A172 (cell line): ENCODE measurements at regions not wholly inside any gene's neighbourhood (a gene's known extent, or its start where the extent isn't known, plus 50 kb on each side); places are given as distances from the start of the nearest gene placed in this dataset.

Source experiments
- DNase-seq: peaks from one replicate; pipeline ENCODE4 v3.0.0-alpha.2; 2015; ENCODE audit warnings: low spot score

DNA sequence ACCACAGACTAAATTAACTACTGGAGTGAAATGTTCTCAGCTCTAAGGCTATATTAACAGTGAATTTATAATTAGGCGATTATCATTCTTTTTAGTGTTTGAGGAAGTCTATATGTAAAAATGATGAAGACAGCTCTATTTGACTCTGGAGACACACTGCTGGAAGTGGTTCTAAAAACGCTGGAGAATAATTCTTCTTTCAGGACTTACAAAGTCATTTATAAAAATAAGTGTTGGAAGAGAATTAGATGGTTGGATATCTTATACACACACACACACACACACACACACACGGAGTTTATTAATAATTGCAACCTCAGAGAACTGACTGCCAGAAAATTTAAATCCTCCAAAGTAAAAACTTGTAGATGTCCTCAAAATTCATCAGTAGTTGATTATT lies 1171.3 kb downstream of the EFNB2 start:
- no peak for DNase-seq

DNA sequence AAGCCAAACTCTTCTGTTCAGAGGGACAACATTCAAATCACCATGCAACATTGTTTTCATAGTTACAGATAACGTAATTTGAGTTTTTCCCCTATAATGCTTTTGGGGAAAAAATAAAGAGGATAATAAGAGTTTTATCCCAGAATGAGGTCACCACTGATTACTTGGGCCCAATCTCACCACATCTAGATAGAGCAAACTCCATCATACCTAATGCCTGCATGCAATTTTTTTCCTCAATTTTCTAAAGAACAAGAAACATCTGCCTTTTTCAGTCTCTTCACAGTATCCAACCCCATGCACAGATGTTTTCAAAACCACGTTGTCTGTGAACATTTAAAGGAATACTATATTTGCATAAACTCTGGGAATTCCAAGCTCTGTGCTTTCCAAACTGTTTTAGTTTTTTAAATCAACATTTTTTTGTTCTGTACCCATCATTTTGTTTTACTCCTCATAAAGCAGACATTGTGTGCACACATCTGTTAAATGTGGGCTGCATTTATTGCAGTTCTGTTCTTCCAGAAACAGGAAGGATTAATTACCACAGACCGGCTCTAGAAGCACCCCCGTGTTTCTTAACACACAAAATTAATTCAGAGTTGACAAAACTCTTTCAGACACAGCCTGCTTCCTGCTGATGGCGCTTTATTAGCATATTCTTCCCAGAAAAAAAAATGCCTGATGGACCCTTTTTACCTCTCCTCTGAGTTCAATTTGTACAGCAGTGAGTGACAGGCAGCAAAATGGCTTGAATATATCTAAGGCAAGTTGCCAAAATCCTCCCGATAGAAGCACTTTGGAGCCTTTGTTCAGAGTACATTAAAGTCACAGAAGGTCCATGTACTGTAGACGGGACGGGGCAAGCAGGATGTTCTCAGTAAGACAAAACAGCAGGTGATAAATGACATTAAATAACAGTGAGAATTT lies 1171.9 kb downstream of the EFNB2 start:
- no peak for DNase-seq

DNA sequence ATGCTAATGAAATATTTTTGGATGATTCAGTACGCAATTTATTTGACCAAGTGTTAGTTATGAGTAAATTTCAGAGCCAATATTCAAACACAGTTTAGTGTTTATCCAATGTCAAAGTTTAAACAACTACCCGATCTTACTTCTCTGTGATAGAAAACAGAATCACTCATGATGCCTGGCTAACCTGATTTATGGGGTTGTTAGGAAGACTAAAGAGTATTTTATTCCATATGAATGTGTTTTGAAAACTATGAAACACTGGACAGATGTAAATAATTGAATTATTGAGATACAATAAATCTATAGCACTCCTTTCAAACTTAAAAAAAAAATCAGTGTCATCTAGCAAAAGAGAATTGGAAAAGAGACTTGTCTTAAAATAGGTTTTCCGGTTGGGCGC lies 1181.8 kb downstream of the EFNB2 start:
- DNase-seq, result no peak

DNA sequence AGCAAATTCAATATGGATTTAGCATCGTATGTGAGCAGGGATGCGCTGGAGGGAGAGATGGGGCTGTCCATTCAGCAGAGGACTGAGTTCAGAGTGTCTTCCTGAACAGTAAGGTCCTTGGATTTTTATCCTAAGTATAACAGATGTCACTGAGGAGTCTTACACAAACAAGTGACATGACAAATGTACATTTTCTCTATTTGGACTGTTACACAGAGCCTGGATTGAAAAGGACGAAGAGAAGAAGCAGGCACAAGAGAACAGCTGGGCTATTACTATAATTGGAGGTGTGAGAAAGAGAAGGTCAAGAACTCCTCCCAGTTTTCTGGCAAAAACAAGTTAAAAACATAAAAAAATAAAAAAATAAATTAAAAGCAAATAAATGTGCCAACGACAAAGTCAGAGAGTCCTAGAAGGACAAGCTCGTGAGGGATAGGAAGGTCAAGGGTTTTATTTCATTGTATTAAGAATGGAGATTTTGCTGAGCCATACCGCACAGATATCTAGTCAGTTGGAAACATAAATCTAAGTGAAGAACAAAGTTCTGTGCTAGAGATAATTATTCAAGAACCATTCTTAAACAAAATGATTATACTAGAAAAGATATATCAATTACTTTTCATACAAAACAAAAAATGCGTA lies 1186.3 kb downstream of the EFNB2 start:
- DNase-seq, result no peak

DNA sequence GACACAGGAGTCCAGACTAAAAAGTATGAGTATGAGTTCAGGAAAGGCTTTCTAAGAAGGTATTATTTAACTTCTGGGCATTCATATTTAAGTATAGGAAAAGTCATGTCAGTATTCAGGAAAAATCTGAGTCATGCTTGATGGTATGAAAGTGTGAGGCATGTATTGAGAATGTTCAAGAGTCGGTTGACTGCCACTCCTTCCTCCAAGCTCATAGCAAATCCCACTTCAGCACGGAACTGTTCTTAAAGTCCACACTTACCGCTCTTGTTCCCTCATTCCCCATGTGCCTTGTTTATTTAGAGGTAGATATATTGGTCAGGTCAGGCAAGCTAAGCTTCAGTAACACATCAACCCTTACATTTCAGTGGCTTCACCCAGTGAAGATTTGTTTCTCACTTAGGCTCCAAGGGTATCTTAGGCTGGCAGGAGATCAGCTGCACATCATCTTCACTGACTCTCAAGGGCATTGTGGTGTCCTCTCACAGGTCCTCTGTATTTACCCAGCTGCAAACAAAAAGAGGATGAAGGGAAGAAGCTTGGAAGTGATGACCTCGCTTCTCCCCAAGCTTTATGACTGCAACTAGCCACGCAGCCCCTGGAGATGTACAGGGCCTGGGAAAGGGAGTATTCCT lies 1189.2 kb downstream of the EFNB2 start:
- peak; percentile 77 for DNase-seq

DNA sequence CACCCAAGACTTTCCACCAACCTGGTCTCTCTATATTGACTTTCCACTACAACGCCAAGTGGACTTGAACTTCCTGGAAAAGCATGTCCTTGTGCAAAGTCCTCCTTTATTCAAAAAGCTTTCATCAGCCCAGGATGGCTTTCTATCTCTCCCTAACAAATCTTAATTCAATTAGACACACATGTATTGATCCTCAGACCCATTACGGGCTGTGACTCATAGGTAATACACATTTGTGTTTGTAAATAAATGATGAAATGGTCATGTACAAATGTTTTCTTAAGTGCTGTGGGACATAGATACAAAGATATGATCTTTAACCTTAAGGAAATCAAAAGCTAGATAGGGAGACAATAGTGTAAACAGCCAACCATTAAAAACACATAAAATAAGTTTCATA lies 1189.7 kb downstream of the EFNB2 start:
- no peak for DNase-seq

DNA sequence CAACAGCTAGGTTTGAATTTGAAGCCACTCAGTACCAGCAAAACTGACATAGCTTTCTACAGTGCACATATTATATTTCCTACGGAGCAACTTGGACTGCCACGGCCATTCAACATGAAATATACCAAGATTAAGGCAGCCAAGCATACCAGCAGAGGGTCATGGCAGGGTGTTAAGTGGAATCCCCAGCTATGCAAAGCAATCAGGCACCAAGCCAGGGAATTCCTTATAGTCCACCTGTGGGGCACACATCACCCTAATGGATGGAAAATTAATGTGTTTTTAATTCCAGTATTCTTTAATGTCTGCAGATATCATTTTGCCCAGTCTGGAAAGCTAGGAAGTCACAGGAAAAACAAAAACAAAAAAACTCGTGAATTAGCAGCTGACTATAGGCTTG lies 1190.3 kb downstream of the EFNB2 start:
- DNase-seq, result no peak

DNA sequence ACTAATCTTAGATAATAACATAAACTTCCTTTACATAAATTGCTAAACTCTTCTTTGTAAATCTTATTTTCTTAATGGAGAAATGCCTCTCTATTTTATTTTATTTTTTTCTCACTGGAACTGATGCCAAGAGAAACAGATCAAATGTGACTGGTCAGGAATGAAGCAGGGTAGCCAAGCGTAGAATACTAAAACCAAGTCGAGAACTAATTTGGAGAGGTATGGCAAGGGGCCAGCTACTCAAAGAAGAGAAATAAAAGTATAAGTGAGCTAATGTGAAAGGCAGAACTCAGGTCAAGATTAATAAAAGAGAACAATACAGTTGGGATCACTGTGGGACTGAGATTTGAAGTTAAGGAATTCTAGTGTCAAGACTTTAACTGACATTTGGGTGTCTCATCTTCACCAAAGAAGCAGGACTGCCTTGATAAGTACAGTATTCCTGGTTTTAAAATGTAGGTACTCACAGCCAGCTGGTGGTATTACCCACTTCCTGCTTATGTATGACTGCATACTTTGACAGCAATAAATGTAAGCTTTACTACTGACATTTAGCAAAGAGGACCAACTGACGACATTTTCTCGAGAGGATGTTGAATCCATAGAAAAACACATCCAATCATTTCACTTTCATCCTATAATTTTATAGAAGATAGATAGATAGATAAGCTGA lies 1192.2 kb downstream of the EFNB2 start:
- peak; percentile 60 for DNase-seq

DNA sequence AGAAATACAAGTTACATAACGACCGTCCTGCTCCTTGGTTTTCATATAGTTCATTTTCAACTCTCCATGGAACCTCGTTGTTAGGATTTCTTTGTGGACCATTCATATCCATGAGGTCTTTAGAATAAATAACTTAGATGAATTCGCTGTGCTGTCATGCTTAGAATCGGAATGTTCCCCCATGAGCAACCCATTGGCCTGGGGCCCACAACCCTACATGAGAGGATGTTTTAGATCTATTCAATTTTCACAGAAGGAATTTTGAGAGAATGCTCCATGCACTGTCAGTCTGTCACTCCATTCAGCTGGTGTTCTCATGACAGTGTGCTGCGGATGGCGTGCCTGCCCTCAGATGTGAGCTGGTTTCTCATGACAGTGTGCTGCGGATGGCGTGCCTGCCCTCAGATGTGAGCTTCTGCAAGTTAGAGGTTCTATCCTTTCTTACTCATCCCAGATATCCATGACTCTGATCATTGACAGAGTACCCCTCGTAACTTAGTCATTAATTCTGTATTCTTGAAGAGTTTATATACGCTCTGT lies 1193.1 kb downstream of the EFNB2 start:
- no peak for DNase-seq

DNA sequence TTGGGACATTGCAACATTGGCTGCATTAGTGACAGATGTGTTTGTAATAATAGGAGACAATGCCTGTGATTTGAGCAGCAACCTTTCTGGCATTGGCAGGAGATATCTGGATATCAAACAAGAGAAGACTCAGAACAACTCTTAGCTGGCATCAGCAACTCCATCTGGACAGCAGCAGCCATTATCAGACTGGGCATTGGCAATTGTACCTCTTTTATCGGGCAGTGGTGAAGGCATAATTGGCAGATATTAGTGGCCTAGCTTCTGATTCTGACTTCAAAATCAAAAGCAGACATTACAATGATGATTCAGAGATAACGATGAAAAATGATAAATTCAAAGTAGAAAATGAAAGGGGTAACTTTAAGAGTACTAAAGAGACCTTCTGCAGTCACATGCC lies 1193.7 kb downstream of the EFNB2 start:
- DNase-seq, result no peak

DNA sequence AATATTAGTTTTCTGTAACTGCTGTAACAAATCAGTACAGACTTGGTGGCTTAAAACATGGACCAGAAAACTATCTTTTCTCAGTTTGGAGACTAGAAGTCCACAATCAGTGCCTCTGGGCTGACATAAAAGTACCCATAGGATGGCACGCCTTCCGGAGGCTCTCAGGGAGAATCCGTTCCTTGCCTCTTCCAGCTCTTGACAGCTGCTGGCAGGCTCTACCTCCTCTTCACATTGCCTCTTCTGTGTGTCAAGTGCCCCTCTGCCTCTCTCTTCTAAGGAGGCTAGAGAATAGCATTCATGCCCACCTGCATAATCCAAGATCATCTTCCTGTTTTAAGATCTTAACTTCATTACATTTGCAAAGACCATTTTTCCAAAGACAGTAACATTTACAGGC lies 1194.2 kb downstream of the EFNB2 start:
- no peak for DNase-seq

DNA sequence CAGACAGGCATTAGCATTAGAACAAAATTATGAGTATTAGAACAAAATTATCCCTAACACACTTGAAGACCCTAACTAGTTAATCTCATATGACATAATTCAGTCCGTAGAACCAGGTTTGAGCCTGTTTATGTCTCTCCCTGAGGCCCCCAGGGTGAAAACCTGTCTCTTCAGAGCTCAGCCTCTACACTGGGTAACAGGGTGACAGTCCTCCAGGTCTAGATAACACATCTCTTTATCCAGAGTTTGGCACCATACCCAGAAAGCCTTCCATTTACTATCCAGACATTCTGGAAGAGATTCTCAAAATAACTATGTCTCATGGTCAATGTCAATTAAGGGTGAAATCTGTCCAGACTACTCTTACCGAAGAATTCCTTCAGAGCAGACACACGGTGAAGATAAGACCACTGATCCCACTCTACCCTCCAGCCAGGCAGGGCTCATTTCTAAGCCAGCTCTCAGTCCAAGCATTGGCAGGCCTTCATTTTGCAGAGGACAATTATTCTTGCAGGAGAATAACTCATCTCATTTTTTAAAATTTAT lies 1195.3 kb downstream of the EFNB2 start:
- DNase-seq, result no peak

DNA sequence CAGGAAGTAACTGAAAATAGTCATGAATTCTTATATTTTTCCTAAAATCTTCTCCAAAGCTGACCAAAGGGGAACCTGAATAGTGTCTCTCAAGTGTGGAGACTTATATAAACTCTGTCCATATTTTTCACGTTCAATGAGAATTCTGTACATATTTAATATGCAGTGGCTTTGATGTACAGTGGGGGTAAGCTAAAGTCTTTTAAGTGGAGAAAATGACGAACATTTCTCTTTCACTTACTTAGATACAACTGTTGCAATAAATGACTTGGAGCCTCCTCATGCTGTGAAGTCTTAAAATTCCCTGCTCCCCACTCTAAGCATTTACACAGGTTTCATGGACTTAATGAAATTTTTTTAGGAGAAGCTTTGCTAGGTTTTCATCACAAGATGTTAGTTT lies 1196.7 kb downstream of the EFNB2 start:
- no peak for DNase-seq

DNA sequence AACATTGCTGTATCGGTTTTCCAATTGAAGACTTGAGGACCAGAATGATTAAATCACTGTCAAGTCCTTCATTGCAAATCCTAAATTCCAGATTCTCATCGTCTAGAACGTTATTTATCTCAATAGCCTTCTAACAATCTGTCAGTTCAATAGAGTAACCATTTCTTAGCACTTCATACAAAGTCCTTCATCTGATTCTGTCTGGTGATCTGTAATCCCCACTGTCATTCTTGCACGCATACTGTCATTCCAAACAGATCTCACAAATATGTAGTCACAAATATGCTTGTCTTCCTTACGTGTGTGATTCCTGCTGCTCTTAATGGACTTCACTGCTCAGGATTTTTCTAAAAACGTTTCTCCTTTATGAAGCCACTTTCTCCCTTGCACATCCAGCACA lies 1197.5 kb downstream of the EFNB2 start:
- no peak for DNase-seq

DNA sequence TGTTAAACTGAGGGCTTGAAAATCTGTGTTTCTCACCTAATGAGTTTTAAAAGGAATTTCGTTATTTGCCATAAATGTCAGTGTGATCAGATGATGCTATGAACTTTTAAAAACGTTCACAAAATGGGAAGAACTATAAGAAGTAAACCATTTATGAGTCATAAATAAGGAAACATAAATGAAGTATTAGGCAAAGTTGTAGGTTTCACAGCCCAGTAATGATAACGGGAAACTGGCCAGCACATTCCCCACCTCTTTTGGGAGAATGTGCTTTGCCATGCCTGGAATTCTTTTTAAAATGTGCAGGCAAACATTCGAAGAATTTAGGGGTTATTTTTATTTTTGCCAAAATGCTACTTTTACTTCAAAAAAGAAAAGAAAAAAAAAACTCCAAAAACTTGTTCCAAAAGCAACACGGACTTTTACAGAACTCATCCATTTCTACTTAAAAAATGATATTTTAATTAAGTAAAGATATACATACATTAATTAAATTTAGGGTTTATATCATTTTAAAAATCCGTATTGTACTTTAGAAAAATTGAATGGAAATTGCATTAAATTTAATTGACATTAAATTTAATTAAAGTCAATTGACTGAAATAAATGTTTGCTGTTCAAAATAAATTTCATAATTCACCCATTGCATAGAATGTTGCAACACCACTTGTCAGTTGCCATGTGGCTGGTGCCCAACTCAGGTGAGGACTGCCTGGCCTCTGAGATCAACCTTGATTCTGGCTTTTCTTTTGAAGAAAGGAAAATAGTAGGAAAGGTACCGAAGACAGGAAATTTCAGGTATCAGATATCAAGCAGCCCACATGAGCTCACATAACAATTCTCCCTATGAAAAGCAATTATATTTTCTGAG lies 1198.5 kb downstream of the EFNB2 start:
- DNase-seq, result peak; percentile 56

DNA sequence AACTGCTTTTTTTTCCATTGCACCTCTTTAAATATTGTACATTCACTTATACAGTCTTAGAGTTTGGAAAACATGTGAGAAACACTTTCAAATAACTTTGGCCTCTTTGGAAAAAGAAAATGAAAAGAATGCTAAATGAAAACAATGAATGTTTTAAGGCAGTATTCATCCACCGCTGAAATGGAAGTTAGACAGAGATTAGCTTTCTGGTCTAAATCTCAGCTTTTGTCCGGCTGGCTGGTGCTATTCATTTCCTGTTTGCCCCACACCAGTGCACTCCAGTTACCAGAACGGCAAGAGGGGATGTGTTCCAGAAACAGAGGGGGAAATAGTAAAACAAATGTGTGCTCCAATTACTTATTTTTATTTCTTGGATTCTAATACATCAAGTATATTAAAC lies 1201.3 kb downstream of the EFNB2 start:
- DNase-seq, result peak; percentile 52

DNA sequence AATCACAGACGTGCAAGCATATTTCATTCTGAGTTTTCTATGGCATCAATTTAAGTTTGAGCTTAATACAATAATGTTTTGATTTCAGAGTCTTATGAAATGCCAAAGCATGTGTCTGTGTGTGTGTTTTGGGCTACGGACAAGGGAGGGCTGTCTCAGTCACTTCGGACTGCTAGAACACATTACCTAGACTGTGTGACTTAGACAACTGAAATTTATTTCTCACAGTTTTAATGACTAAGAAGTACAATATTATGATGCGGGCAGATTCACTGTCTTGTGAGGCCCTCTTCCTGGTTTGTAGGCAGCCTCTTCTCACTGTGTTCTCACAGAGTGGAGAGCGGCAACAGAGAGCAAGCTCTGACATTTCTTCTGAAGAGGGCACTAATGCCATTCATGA lies 1202.0 kb downstream of the EFNB2 start:
- no peak for DNase-seq

DNA sequence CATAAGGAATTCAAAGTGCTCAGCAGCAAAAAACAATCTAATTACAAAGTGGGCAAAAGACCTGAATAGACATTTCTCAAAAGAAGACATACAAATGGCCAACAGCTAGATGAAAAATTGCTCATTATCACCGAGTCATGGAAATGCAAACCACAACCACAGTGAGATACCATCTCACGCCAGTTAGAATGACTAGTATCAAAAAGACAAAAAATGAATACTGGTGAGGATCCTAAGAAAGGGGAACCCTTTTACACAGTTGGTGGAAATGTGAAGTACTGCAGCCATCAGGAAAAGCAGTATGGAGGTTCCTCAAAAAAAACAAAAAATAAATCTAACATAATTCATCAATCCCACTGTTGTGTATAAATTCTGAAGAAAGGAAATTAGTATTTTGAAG lies 1206.1 kb downstream of the EFNB2 start:
- DNase-seq, result no peak

DNA sequence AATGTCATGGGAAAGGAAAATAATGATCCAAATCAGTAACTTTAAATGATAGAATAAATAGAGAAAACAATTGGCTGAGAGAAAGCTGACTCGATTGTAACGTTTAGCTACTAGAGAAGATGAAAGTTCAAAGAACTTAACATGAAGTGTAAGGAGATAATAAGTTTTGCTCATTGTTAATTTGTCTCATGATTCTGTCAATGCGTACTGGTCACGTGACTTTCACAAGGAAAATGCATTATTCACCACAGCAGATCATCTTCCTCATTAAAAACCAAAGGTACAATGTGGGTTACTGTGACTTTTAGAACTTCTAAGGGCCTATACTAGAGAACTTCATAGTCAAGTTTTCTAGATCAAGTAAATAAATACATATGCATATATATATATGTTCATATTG lies 1207.2 kb downstream of the EFNB2 start:
- DNase-seq, result no peak

DNA sequence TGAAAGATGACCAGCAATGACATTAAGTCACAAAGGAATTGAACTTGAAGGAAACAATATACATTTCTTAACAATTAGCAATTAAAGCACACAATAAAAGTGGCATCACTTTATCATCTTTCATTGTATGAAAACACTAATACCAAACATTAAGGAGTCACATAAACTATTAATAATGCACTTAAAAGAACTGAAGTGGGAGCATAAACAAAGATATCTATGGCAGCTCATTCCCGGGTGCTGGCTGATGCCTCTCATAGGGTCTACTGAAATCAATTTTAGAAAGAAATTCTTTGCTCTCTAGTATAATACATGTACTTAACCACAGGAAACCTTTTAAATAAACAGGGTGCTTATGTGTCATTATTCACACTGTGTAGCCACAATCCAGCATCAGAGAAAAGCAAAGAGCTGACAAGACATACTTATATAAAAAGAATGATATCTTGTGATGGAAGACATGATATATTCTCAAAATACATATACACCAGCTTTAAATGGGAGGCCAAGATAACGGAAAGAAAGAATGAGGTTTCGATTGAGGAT lies 1207.8 kb downstream of the EFNB2 start:
- DNase-seq, result no peak

DNA sequence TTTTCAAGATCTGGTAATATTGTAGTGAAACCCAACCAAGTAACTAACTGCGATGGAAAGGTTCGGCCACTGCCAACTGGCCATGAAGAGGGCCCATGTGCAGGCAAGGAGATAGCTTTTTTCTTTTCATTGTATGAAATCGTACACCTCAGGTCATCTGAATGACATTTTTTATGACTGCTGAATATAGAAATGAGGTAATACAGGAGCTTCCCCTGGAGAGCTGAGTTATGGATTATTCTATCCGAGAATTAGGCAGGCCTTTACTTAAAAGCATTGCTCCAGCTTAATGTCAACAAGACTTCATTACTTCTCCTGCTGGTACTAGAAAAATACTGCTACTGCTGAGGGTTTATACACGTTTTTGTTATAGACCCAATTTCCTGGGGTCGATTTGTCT lies 1215.6 kb downstream of the EFNB2 start:
- DNase-seq, result no peak
